ENCODE measurements at regions not wholly inside any gene's neighbourhood (a gene's known extent, or its start where the extent isn't known, plus 50 kb on each side); places are given as distances from the start of the nearest gene placed in this dataset.
A peak's percentile ranks its signal among the peaks of the same experiment; 100 is the strongest.
"Not testable (repeated sequence)": the region's sequence is repeated elsewhere in the genome, so short reads cannot be mapped to it uniquely, and the experiment has no call there.

DNA sequence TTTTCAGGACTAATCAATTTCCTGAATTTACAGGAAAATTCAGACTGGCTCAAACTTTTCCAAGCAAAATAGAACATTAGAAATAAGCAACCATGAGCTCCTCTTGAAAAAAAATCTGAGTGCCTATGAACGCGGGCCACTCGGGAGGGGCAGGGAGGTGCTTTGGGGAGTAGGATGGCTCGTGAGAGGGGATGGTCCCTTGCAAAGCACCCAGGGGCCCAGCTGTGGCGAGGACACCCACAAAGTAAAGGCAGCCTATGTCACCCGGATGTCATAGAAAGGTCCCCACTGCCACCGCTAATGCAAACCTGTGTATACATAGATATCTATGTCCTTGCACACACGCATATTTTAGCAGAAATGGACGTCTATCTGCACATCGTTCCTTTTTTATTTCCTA is 309.9 kb downstream of the ADGRD1 start:
- DNase-seq = no peak
- intact Hi-C loops (cut with DNase I) = no loop called here

DNA sequence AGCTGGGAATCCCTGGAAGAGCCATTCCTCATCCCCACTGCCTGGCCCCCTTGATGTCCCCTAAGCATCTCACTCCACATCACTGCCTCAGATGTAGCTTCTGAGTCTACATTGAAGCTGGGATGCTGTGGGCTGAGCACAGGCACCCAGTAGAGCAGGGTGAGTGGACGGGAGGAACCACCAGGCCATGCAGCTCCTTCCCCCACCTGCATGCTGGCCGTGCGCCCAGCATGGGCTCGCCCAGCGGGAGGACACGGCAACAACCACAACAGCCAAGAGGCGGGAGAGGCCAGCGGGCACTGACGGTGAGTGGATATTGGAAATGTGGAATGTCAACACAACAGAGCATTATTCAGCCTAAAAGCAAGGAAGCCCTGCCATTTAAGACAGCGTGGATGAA is 310.9 kb downstream of the ADGRD1 start:
- intact Hi-C loops (cut with DNase I) = no loop called here
- DNase-seq = no peak

DNA sequence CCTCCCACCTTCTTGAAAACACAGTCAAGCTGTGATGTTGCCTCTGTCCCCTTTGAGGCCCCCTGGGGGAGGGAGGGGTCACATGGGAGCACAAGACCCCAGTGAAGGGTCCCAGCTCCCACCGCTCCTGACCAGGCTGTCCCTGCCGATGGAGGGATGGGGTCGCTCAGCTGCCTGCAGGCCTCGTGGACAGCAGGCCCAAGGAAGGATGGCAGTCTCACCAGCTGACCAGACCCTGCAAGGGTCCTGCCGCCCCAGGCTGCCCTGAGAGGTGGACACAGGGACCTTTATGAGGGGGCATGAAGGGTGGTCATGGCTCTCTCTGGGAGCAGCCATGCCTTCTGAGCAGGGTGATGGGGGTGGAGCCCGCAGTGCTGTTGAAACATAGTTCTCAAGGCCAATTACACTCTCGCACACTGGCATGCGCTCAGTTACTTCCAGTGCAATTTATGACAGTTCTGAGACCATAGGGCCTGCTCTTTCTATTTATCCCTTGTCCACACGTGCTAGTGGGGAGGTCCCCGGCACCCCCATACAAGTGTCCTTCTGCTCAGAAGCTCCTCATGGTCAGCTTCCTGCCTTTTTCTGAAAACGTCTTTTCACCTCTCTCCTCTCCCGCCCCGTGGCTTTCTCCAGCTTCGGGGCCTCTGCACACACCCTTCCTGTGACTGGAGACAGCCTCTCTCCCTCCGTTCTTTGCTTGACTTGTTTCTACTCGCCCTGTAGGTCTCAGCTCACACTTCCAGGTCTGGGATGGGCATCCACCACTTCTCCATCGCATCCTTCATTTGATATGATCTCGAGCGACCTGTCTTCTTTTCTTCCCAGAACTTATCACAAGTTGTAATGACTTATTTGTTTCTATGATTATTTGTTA is 313.1 kb downstream of the ADGRD1 start:
- intact Hi-C loops (cut with DNase I) = no loop called here
- DNase-seq = no peak

DNA sequence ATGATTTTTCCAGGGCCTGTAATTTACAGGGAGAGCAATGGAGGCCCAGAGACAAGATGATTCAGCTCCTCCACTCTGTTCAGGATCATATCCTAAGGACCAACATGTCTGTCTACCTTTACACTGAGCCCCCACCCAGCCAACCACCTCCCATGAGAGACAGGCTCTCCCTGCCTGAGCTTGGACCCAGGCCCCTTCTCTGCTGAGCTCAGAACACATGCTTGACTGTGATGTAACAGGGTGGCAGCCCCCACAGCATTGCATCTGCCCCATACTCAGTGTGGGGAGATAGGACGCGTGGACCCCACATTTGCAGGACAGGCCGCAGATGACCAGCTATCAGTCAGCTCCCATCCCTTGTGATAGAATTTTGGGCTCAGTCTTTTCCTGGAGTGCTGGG is 313.9 kb downstream of the ADGRD1 start:
- intact Hi-C loops (cut with DNase I) = no loop called here
- no peak for DNase-seq

DNA sequence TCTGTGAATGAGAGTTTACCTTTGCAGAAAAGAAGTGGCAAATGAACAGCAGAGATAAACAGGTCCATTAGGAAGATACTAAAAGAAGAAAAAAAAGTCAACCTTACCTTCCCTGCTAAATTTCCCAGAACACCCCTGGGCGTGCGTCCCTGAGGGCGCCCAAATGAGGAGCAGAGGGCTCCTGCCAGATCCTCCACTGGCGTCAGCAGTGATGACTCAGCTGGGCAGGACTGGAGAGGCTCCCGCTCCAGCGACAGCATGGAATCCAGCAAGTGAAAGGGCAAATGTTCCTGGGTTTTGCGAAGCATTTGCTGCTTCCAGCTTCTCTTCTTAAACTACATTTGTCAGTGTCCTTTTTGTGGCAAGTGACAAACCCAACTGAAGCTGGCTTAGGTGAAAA is 314.4 kb downstream of the ADGRD1 start:
- intact Hi-C loops (cut with DNase I) = not testable (repeated sequence)
- peak in 13 of 42 donors; percentile 8 to 77 (median 36) for DNase-seq

DNA sequence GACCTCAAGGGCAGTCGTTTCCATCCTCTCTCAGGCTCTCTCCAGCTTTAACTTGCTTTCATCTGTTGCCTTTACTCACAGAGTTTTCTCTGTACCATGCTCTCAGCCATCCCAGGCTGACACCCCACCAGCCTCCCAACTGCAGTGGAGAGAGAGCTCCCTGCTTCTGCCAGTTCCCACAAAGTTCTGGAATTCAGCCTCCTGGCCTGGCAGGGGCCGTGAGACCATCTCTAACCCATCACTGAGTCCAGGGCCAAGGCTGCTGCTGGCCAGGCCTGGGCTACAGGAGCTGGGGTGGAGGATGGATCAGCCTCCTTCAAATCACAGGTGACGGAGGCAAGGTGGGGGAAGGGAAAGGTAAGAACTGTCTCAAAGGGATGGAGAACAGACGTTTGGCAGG is 314.9 kb downstream of the ADGRD1 start:
- DNase-seq; intact Hi-C loops (cut with DNase I): not testable (repeated sequence)

DNA sequence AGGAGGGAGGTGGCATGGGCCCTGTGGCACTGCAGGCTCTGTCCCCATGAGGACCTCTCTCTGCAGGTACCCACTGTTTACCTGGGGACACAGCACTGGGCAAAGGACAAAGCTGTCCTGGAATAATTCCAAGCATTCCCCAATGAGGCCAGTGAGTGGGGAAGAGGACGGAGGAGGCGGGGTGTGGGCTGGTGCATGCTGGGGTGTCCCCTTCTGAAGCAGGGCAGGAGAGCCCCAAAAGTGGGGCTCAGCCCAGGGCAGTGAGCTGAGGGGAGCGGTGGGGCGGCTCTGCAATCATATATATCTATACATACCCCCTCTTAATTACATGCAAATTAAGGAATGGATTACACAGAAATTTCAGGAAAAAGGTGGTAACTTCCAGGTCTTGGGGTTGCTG is 315.8 kb downstream of the ADGRD1 start:
- intact Hi-C loops (cut with DNase I) = no loop called here
- DNase-seq = no peak

DNA sequence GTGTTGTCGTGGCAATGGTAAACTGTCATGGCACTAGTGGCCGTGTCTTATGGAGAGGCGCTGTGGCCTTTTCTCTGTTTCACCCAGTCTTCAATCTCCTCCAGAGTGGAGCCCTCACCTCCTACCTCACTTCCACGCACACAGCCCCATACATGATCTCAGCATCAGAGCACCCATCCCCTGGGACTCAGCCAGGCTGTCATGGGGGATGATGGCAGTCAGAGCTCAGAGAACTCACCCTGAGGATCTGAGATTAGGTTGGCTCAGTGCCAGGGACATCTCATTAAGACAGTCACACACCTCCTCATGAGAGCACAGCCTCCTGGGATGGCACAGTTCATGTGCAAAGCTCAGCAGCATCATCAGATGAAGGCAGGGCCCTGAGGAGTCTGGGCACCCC is 316.3 kb downstream of the ADGRD1 start:
- DNase-seq = peak in 32 of 42 donors; percentile 13 to 80 (median 50)
- intact Hi-C loops (cut with DNase I) = not testable (repeated sequence)

DNA sequence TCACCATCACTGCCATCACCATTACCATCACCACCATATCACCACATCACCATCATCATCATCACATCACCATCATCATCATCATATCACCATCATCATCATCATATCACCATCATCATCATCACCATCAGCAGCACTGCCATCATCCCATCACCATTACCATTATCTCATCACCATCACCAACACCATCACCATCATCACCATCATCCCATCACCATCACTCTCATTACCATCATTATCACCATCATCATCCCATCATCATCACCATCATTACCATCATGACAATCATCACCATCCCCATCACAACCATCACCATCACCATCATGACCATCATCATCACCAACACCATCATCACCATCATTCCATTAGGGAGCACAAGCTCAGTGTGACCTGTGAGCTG is 318.0 kb downstream of the ADGRD1 start:
- DNase-seq = no peak
- intact Hi-C loops (cut with DNase I) = no loop called here

DNA sequence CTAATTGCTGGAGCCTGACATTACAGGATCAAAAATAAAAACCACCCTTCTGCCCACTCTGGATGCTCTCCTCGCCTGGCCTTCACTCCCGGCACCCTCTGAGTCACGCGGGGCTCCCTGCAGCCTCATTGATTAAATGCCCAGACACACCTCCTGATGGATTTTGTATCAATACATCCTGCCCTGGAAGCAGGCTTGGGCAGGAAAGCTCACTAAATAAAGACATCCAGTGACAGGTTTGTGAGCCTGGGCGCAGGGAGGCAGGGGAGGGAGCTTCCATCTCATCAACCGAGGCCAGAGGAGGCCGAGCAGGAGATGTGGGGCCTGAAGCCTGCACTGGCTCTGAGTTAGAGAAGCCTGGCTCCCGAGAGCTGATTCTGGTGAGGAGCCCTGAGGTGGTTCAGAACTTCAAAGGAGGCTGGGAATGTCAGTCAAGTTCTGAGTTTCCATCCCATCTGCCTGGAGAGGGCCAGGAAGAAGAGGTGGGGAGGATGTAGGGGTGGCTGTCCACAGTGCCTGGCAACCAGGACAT is 318.6 kb downstream of the ADGRD1 start:
- DNase-seq; intact Hi-C loops (cut with DNase I): not testable (repeated sequence)

DNA sequence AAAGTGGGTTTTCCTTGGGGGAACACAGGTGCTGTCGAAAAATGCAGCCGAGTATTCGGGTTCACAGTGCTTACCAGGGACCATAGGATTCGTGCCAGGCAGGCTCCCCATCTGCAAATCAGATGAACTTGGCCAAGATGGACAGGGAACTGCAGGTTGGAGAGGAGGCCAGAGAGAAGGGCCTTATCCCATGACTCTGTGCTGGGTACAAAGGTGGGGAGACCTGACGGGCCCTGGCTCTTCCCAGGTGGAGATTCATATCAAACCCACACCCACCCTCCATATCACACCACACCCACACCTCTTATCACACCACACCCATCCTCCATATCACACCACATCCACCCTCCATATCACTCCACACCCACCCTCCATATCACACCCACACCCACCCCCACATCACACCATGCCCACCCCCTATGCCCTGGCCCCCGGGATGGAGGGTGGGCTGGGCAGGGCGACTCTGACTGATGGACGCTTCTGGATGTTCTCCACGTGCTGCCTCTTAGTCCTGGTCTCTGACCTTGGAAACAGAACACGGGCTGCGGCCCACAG is 319.7 kb downstream of the ADGRD1 start:
- intact Hi-C loops (cut with DNase I) = no loop called here
- no peak for DNase-seq

DNA sequence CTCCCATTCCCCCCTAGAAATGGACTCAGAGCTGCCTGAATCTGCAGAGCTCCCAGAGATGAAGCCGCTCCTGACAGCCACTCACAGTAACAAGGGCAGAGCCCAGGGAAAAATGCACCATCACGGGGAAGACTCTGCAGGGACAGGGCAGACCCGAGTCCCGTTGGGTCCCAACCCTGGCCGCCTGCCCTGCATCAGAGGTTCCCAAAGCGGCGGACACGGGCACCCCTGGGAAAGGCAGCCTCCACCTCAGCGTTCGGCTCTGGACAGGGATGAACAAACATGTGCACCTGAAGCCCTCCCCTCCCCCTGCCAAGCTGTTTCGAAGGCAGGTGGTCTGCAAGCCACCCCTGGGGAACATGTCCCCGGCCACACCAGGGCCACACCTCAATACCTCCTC is 320.4 kb downstream of the ADGRD1 start:
- intact Hi-C loops (cut with DNase I) = no loop called here
- no peak for DNase-seq

DNA sequence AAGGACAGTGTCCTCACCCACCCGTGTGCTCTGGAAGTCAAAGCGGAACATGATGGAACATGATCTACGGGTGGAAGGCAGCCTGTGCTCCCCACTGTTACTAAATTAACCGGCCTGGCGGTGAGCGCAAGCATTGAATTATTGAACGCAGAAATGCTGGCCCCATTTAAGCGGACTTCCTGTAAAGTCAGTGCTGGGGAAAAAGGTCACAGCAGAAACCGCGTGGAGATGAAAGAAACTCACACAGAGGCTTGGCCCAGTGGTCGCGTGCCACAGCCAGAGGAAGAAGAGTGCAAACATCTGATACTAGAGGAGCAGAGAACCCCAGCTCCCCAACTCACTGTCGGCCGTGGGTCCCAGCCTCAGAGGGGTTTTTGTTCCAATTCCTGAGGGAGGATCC is 321.2 kb downstream of the ADGRD1 start:
- no peak for DNase-seq
- intact Hi-C loops (cut with DNase I) = no loop called here

DNA sequence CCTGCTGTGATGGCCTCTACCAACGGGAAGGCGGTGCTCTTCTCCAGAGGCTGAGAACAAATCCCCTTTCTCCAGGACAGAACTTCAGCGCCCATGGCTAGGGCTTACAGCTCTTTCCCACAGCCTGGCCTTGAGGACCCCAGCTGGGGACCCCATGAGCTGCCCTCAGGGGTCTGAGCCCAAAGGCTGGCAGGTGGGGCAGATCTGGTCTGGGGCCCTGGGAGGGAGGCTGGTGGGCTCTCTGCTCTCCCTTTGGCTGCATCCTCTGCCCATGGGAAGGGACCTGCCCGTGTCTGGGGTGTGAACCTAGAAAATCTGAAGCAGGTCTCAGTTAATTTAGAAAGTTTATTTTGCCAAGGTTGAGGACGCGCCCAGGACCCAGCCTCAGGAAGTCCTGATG is 322.1 kb downstream of the ADGRD1 start:
- intact Hi-C loops (cut with DNase I) = no loop called here
- DNase-seq = no peak

DNA sequence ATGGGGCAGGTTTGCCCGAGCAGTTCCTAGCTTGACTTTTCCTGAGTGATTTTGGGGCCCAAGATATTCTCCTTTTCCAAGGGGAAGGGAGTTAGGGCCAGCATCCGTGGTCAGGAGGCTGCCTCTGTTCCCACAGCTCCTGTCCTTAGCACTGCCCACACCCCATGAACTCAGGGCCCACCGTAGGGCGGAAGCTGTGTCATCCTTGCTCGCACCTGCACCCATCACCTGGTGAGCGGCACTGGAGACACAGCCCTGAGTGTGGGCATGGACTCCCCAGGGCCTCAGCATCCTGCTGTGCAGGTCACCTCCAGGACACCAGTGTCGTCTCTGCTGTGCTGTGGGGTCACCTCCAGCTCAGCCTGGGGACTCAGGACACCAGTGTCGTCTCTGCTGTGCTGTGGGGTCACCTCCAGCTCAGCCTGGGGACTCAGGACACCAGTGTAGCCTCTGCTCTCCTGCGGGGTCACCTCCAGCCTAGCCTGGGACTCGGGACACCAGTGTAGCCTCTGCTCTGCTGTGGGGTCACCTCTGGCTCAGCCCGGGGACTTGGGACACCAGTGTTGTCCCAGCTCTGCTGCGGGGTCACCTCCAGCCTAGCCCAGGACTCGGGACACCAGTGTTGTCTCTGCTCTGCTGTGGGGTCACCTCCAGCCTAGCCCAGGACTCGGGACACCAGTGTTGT is 322.9 kb downstream of the ADGRD1 start:
- peak in 1 of 42 donors; percentile 8 for DNase-seq
- intact Hi-C loops (cut with DNase I) = no loop called here

DNA sequence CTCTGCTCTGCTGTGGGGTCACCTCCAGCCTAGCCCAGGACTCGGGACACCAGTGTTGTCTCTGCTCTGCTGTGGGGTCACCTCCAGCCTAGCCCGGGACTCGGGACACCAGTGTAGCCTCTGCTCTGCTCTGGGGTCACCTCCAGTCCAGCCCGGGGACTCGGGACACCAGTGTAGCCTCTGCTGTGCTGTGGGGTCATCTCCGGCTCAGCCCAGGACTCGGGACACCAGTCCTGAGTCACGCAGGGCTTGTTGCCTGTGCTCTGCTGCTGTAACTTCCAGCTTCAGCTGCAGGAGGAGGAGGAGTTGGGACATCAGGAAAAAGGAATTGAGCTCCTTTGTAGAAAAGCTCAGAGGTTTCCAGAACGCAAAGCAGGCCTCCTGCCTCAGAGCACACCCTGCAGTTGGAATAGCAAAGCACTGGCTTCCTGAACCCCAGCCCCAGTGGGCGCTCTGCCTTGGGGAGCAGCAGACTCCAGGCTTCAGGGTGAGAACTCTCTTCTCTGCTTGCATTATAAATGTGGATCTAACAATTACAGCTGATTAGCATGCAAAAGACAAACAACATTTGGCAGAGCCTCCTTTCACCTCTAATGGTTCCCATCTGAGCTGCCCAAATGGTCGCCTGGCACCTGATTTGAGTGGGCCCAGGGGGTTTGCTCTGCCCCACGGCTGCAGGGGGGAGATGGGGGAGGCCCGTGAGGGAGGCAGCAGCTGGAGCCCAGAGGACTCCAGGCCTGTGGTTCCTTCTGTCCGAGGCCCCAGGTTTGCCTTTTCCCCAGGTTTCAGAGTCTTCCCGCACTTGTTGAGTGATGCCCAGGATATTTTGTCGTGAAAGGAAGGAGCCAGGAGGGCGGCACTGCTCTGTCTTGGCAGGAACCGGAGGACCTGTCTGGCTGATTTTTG is 323.7 kb downstream of the ADGRD1 start:
- intact Hi-C loops (cut with DNase I) = not testable (repeated sequence)
- DNase-seq = peak in 5 of 42 donors; percentile 10 to 37 (median 17)

DNA sequence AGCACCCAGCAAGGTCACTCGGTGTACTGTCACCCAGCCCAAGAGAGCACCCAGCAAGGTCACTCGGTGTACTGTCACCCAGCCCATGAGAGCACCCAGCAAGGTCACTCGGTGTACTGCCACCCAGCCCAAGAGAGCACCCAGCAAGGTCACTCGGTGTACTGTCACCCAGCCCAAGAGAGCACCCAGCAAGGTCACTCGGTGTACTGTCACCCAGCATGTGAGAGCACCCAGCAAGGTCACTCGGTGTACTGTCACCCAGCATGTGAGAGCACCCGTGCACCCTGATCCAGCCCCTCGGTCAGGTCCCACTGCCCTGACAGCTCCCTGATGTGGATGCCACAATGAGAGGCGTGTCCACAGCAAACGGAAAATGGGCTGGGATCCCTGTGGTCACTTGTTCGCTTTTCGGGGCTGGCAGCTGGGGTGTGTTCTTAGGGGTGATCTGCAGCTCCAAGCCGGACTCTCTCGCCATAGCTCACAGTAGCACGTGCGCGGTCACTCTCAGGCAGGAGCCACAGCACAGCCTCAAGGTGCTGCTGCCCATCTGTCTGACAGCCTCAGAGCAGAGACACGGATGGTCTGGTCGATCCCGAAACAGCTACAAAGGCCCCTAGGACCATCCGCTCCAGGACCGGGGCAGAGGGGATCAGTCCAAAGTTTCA is 324.9 kb downstream of the ADGRD1 start:
- peak in 6 of 42 donors; percentile 2 to 28 (median 14) for DNase-seq
- intact Hi-C loops (cut with DNase I) = not testable (repeated sequence)

DNA sequence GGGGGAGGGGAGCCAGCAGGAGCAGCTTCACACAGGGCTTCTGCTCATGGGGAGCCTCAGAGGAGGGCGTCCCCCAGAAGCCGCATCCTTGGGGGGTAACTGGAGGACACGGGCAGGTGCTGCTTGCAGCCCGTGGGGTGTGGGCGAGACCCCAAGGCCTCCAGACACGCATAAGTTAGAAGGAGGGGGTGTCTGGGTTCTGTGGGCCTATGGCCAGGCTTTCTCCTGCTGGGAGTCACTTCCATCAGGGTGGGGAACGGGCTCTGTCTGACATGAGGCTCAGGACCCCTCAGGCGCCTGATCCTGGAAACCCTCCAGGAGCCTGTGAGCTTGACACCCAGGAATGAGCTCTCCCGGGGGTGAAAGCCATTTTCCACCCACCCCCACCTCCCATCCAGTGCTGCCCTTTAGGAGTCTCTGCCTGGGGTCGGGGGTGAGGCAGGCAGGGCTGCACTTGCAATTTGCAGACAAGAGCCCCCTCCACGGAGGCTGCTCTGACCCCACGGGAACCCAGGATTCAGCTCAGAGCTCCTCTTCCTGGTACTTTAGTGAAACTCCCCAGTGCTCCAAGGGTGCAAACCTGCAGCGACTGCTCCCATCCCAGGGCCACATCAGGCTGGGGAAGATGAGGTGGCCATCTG is 325.7 kb downstream of the ADGRD1 start:
- intact Hi-C loops (cut with DNase I) = no loop called here
- peak in 9 of 42 donors; percentile 3 to 31 (median 7) for DNase-seq
